Astrocyte (in vitro differentiated cells and primary cell): ENCODE measurements at regions not wholly inside any gene's neighbourhood (a gene's known extent, or its start where the extent isn't known, plus 50 kb on each side); places are given as distances from the start of the nearest gene placed in this dataset.

Source experiments
- EZH2 ChIP-seq: IDR thresholded peaks from 2 replicates; pipeline ENCODE4 v1.6.1; 2012; ENCODE audit warnings: mild to moderate bottlenecking, low read length, inconsistent platforms; ENCODE audit not compliant: insufficient read depth
- TF ChIP-seq, protein P1 (sequence below): IDR thresholded peaks from 2 replicates; pipeline ENCODE4 v1.5.1; 2011; ENCODE audit warnings: low read depth, mild to moderate bottlenecking, inconsistent platforms, low read length, moderate library complexity; ENCODE audit not compliant: insufficient read depth

DNA sequence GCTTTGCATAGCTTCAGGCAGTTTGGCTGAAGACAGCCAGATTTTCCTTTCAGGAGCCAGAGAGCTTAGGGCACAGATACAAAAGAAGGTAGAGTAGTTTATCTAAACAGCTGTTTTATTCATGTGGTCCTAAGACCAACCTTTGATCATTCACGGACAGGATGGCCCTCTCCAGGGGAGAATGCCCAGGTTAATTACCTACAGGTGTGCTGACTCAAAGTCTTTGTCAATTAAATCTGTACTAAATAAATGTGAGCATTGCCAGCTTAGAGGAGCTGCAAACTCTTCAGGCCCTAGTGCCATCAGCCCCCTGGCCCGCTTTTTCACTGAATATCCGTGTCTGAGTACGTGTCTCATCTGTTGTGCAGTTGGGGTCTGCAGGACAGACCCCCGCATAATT lies 554.7 kb downstream of the NUP35 start:
- TF ChIP-seq, protein P1, sequence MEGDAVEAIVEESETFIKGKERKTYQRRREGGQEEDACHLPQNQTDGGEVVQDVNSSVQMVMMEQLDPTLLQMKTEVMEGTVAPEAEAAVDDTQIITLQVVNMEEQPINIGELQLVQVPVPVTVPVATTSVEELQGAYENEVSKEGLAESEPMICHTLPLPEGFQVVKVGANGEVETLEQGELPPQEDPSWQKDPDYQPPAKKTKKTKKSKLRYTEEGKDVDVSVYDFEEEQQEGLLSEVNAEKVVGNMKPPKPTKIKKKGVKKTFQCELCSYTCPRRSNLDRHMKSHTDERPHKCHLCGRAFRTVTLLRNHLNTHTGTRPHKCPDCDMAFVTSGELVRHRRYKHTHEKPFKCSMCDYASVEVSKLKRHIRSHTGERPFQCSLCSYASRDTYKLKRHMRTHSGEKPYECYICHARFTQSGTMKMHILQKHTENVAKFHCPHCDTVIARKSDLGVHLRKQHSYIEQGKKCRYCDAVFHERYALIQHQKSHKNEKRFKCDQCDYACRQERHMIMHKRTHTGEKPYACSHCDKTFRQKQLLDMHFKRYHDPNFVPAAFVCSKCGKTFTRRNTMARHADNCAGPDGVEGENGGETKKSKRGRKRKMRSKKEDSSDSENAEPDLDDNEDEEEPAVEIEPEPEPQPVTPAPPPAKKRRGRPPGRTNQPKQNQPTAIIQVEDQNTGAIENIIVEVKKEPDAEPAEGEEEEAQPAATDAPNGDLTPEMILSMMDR, result no peak
- TF ChIP-seq EZH2, result no peak
